ENCODE measurements at regions not wholly inside any gene's neighbourhood (a gene's known extent, or its start where the extent isn't known, plus 50 kb on each side); places are given as distances from the start of the nearest gene placed in this dataset.

DNA sequence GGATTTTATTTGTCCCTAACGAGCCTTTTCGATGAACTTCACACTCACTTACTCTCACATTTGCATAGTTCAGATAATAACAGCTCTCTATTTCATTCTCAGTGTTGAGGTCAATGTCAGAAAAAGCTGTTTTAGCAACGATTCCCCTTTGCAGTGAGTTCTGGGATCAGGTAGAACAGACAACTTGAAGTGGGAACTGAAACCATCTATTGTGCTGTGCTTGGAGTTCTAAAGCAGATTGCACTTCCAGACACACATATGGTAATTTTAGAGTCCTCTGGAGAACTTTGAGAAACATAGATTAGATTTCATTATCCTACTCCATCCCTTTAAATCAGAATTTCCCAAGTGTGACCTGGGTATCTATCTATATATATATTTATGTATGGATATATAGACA lies 124.6 kb upstream of the BLID start:
- Mint-ChIP-seq H3K4me3 (ENCODE audit: unreplicated experiment) (no peak overlapping the region), H3K9me3 (ENCODE audit: low read depth) (no peaks in the 10 kb centered on the region), H3K36me3 (ENCODE audit: low read depth) (no peaks in the 10 kb centered on the region), H3K27ac (ENCODE audit: unreplicated experiment) (no peak overlapping the region), H3K27me3 (ENCODE audit: low read depth) (no peaks in the 10 kb centered on the region), H3K4me1 (ENCODE audit: low read depth) (peaks cover 1% of the 10 kb centered on the region)
- TF ChIP-seq, protein P1, sequence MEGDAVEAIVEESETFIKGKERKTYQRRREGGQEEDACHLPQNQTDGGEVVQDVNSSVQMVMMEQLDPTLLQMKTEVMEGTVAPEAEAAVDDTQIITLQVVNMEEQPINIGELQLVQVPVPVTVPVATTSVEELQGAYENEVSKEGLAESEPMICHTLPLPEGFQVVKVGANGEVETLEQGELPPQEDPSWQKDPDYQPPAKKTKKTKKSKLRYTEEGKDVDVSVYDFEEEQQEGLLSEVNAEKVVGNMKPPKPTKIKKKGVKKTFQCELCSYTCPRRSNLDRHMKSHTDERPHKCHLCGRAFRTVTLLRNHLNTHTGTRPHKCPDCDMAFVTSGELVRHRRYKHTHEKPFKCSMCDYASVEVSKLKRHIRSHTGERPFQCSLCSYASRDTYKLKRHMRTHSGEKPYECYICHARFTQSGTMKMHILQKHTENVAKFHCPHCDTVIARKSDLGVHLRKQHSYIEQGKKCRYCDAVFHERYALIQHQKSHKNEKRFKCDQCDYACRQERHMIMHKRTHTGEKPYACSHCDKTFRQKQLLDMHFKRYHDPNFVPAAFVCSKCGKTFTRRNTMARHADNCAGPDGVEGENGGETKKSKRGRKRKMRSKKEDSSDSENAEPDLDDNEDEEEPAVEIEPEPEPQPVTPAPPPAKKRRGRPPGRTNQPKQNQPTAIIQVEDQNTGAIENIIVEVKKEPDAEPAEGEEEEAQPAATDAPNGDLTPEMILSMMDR (IDR thresholded peaks at IDR 0.05): no peak
- DNase-seq (ENCODE audit: low spot score): no peak

DNA sequence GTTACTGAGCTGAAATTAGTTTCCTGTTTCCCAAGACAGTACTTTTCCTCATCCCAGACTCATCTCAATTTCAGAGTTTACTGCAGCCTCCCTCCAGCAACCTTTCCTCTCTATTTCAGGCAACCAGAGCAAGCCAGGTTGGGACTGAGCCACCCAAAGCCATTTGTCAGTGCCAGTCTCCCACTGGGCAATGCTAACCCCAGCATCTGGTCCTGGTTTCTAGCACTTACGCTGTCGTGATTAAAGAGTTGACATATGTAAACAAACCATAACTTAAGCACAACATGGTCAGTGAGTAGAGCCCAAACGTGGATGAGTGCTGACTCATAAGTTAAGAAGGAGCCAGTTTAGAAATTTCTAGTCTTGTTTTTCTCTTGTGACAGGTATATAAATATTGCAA lies 119.6 kb upstream of the BLID start:
- peak overlapping the region; percentile 7 for H3K27ac Mint-ChIP-seq (ENCODE audit: unreplicated experiment)
- H3K4me3 Mint-ChIP-seq (ENCODE audit: unreplicated experiment): no peak overlapping the region
- H3K9me3 Mint-ChIP-seq (ENCODE audit: low read depth): no peaks in the 10 kb centered on the region
- H3K36me3 Mint-ChIP-seq (ENCODE audit: low read depth): no peaks in the 10 kb centered on the region
- no peaks in the 10 kb centered on the region for H3K27me3 Mint-ChIP-seq (ENCODE audit: low read depth)
- DNase-seq (ENCODE audit: low spot score): no peak
- TF ChIP-seq, protein P1 (IDR thresholded peaks at IDR 0.05): no peak
- H3K4me1 Mint-ChIP-seq (ENCODE audit: low read depth): peaks cover 4% of the 10 kb centered on the region

DNA sequence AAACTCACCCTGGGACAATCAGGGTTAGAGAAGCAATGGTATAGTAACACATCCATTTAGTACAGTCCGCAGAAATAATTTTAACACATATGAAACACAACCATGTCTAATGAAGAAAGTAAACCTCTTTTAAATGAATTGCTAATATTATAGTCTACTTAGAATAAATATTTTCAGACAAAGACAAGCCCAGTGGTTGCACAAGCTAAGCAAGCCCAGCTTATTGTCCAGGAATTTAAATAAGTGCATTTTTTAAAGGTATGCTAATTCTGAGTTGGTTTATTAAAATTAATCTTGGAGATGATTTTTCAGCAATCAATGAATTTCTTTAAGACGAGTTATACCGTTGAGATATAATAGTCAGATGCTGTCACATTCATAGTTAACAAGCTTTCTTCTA lies 118.8 kb upstream of the BLID start:
- no peak overlapping the region for H3K27ac Mint-ChIP-seq (ENCODE audit: unreplicated experiment)
- H3K27me3 Mint-ChIP-seq (ENCODE audit: low read depth): no peaks in the 10 kb centered on the region
- H3K9me3 Mint-ChIP-seq (ENCODE audit: low read depth): no peaks in the 10 kb centered on the region
- peaks cover 4% of the 10 kb centered on the region for H3K4me1 Mint-ChIP-seq (ENCODE audit: low read depth)
- DNase-seq (ENCODE audit: low spot score): no peak
- no peak overlapping the region for H3K4me3 Mint-ChIP-seq (ENCODE audit: unreplicated experiment)
- TF ChIP-seq, protein P1 (IDR thresholded peaks at IDR 0.05): no peak
- H3K36me3 Mint-ChIP-seq (ENCODE audit: low read depth): no peaks in the 10 kb centered on the region

DNA sequence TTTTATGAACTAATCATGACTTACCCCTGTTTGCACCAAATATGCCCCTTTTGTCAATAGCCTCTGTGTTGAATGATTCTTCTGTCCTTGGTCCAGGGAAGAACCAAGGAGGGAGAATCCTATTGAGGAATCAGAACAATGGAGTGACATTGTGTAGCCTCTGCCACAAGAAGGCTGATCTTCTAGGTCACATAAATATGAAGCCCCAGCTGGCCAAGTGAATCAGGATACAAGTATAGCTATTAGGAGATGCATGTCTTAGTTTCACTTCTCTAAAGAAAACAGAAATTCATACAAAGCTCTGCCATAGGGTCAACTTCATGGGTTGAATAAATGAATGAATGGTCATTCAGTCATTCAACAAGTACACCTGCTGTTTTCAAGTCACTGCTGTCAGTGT lies 118.2 kb upstream of the BLID start:
- no peaks in the 10 kb centered on the region for H3K36me3 Mint-ChIP-seq (ENCODE audit: low read depth)
- DNase-seq (ENCODE audit: low spot score): no peak
- no peaks in the 10 kb centered on the region for H3K9me3 Mint-ChIP-seq (ENCODE audit: low read depth)
- H3K27ac Mint-ChIP-seq (ENCODE audit: unreplicated experiment): no peak overlapping the region
- peaks cover 10% of the 10 kb centered on the region for H3K4me1 Mint-ChIP-seq (ENCODE audit: low read depth)
- no peak overlapping the region for H3K4me3 Mint-ChIP-seq (ENCODE audit: unreplicated experiment)
- no peaks in the 10 kb centered on the region for H3K27me3 Mint-ChIP-seq (ENCODE audit: low read depth)
- TF ChIP-seq, protein P1 (IDR thresholded peaks at IDR 0.05): no peak

DNA sequence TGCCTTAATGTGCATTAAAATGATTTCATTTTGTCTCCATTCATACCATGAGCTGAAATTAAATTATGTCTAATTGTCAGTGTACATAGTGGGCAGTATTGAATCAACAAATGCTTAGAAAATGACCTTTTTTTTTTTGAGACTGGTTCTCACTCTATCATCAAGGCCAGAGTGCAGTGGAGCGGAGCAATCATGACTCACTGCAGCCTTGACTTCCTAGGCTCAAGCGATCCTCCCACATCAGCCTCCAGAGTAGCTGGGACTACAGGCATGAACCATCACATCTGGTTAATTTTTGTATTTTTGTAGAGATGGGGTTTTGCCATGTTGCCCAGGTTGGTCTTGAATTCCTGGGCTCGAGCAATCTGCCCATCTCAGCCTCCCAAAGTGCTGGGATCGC lies 117.0 kb upstream of the BLID start:
- DNase-seq (ENCODE audit: low spot score): no peak
- Mint-ChIP-seq H3K27ac (ENCODE audit: unreplicated experiment) (no peak overlapping the region), H3K4me1 (ENCODE audit: low read depth) (peaks cover 14% of the 10 kb centered on the region), H3K36me3 (ENCODE audit: low read depth) (no peaks in the 10 kb centered on the region), H3K4me3 (ENCODE audit: unreplicated experiment) (no peak overlapping the region), H3K9me3 (ENCODE audit: low read depth) (no peaks in the 10 kb centered on the region), H3K27me3 (ENCODE audit: low read depth) (no peaks in the 10 kb centered on the region)
- TF ChIP-seq, protein P1 (IDR thresholded peaks at IDR 0.05): no peak

Measured in chondrocyte (in vitro differentiated cells).